HEK293 (cell line): ENCODE measurements at regions not wholly inside any gene's neighbourhood (a gene's known extent, or its start where the extent isn't known, plus 50 kb on each side); places are given as distances from the start of the nearest gene placed in this dataset.

Source experiments
- CTCF ChIA-PET: fragments of 350-600 bp; formaldehyde crosslinking; extraction: SDS; loops from one replicate; lab custom pipeline; 2021; ENCODE audit warnings: antibody characterized with exemption; lab: Yijun Ruan, JAX
- POLR2A ChIA-PET: fragments of 300-600 bp; formaldehyde crosslinking; extraction: SDS; loops from one replicate; lab custom pipeline; 2020; ENCODE audit warnings: antibody characterized with exemption, inconsistent platforms; lab: Yijun Ruan, JAX
- H3K27ac ChIP-seq: fragments of 200-500 bp; sonication (Bioruptor generic); 2 replicates; pipeline ENCODE4 v1.5.1; 2014; ENCODE audit warnings: low read depth, low read length, control low read depth, inconsistent platforms; ENCODE audit errors: extremely low read depth
- H3K36me3 ChIP-seq, 2 experiments: fragments of 200-500 bp in 1 of 2; sonication (Bioruptor generic) in 1 of 2; 1 replicate in 1 of 2; 2 replicates in 1 of 2; pipeline ENCODE4 v1.5.1; 2014 to 2017; ENCODE audit warnings: inconsistent platforms in 2 of 2, low read length in 2 of 2; ENCODE audit not compliant: control insufficient read depth in 2 of 2, insufficient read depth in 1 of 2
- H3K4me1 ChIP-seq: fragments of 200-500 bp; sonication (Bioruptor generic); 2 replicates; pipeline ENCODE4 v1.5.1; 2014; ENCODE audit warnings: mild to moderate bottlenecking, low read length, inconsistent platforms; ENCODE audit not compliant: control insufficient read depth, insufficient read depth
- H3K4me3 ChIP-seq: 2 replicates; pipeline ENCODE4 v1.5.1; 2011; ENCODE audit warnings: low read depth, mild to moderate bottlenecking, control low read depth, low read length, moderate library complexity
- H3K9me3 ChIP-seq: fragments of 200-500 bp; sonication (Bioruptor generic); 2 replicates; pipeline ENCODE4 v1.5.1; 2014; ENCODE audit warnings: low read depth, low read length, inconsistent platforms; ENCODE audit not compliant: control insufficient read depth, insufficient read depth
- BCL11A ChIP-seq: fragments of 450-650 bp; formaldehyde crosslinking; IDR thresholded peaks from 2 replicates; pipeline ENCODE4 v1.5.1; 2016; ENCODE audit warnings: low read depth, missing biosample characterization, missing genetic modification characterization
- GLI2 ChIP-seq: fragments of 450-650 bp; formaldehyde crosslinking; IDR thresholded peaks from 2 replicates; pipeline ENCODE4; 2017; ENCODE audit warnings: missing biosample characterization, missing genetic modification characterization, low read depth, borderline replicate concordance
- MEIS1 ChIP-seq: sonication (generic); formaldehyde crosslinking; IDR thresholded peaks from 2 replicates; pipeline ENCODE4 v1.8.1; 2022; ENCODE audit warnings: missing genetic modification reagents, mild to moderate bottlenecking, borderline replicate concordance
- ZBTB21 ChIP-seq: fragments of 450-650 bp; formaldehyde crosslinking; IDR thresholded peaks from 2 replicates; pipeline ENCODE4 v1.5.1; 2017; ENCODE audit warnings: missing biosample characterization, missing genetic modification characterization
- ZBTB48 ChIP-seq: fragments of 450-650 bp; formaldehyde crosslinking; IDR thresholded peaks from 2 replicates; pipeline ENCODE4 v1.5.1; 2016; ENCODE audit warnings: missing biosample characterization, missing genetic modification characterization
- ZIC2 ChIP-seq: fragments of 450-650 bp; formaldehyde crosslinking; IDR thresholded peaks from 2 replicates; pipeline ENCODE4 v1.5.1; 2016; ENCODE audit warnings: missing biosample characterization, missing genetic modification characterization
- ZNF157 ChIP-seq: fragments of 450-650 bp; formaldehyde crosslinking; IDR thresholded peaks from 2 replicates; pipeline ENCODE4 v1.5.1; 2016; ENCODE audit warnings: missing biosample characterization, missing genetic modification characterization
- ZNF16 ChIP-seq: fragments of 450-650 bp; formaldehyde crosslinking; IDR thresholded peaks from 2 replicates; pipeline ENCODE4 v1.5.1; 2016; ENCODE audit warnings: low read depth, missing biosample characterization, missing genetic modification characterization
- ZNF202 ChIP-seq: fragments of 450-650 bp; formaldehyde crosslinking; IDR thresholded peaks from 2 replicates; pipeline ENCODE4 v1.5.1; 2016; ENCODE audit warnings: missing biosample characterization, missing genetic modification characterization, borderline replicate concordance
- ZNF221 ChIP-seq: fragments of 450-650 bp; formaldehyde crosslinking; IDR thresholded peaks from 2 replicates; pipeline ENCODE4 v1.5.1; 2017; ENCODE audit warnings: missing biosample characterization, missing genetic modification characterization, borderline replicate concordance
- ZNF266 ChIP-seq: fragments of 450-650 bp; formaldehyde crosslinking; IDR thresholded peaks from 2 replicates; pipeline ENCODE4 v1.5.1; 2016; ENCODE audit warnings: missing biosample characterization, missing genetic modification characterization, low read depth
- ZNF324 ChIP-seq: fragments of 450-650 bp; formaldehyde crosslinking; IDR thresholded peaks from 2 replicates; pipeline ENCODE4 v1.5.1; 2016; ENCODE audit warnings: missing biosample characterization, missing genetic modification characterization
- ZNF335 ChIP-seq: fragments of 450-650 bp; formaldehyde crosslinking; conservative IDR thresholded peaks from 2 replicates; pipeline ENCODE4 v1.5.1; 2016; ENCODE audit warnings: missing biosample characterization, missing genetic modification characterization
- ZNF473 ChIP-seq: fragments of 450-650 bp; formaldehyde crosslinking; IDR thresholded peaks from 2 replicates; pipeline ENCODE4 v1.5.1; 2017; ENCODE audit warnings: missing biosample characterization, missing genetic modification characterization
- ZNF501 ChIP-seq: fragments of 450-650 bp; formaldehyde crosslinking; IDR thresholded peaks from 2 replicates; pipeline ENCODE4 v1.5.1; 2016; ENCODE audit warnings: missing biosample characterization, missing genetic modification characterization
- ZNF544 ChIP-seq: fragments of 450-650 bp; formaldehyde crosslinking; IDR thresholded peaks from 2 replicates; pipeline ENCODE4 v1.5.0; 2017; ENCODE audit warnings: missing biosample characterization, missing genetic modification characterization
- ZNF621 ChIP-seq: fragments of 450-650 bp; formaldehyde crosslinking; IDR thresholded peaks from 2 replicates; pipeline ENCODE4 v1.5.1; 2017; ENCODE audit warnings: missing biosample characterization, missing genetic modification characterization
- ZNF677 ChIP-seq: fragments of 450-650 bp; IDR thresholded peaks from 2 replicates; pipeline ENCODE4 v1.5.0; 2018; ENCODE audit warnings: missing biosample characterization, mild to moderate bottlenecking, missing genetic modification characterization, moderate library complexity
- ZNF747 ChIP-seq: fragments of 450-650 bp; formaldehyde crosslinking; IDR thresholded peaks from 2 replicates; pipeline ENCODE4 v1.5.1; 2016; ENCODE audit warnings: missing biosample characterization, missing genetic modification characterization
- ZNF776 ChIP-seq: fragments of 450-650 bp; formaldehyde crosslinking; IDR thresholded peaks from 2 replicates; pipeline ENCODE4 v1.5.0; 2017; ENCODE audit warnings: missing biosample characterization, missing genetic modification characterization, borderline replicate concordance
- ZNF837 ChIP-seq: fragments of 450-650 bp; formaldehyde crosslinking; IDR thresholded peaks from 2 replicates; pipeline ENCODE4 v1.5.1; 2016; ENCODE audit warnings: missing biosample characterization, missing genetic modification characterization
- TF ChIP-seq, protein P1 (sequence below): IDR thresholded peaks from 2 replicates; pipeline ENCODE4 v1.6.1; 2011; ENCODE audit warnings: mild to moderate bottlenecking, low read depth, low read length, borderline replicate concordance
- TF ChIP-seq, protein P2 (sequence below): fragments of 450-650 bp; formaldehyde crosslinking; IDR thresholded peaks from 2 replicates; pipeline ENCODE4 v1.5.1; 2016; ENCODE audit warnings: missing biosample characterization, missing genetic modification characterization
- TF ChIP-seq, protein P3 (sequence below): fragments of 450-650 bp; formaldehyde crosslinking; IDR thresholded peaks from 2 replicates; pipeline ENCODE4 v1.5.1; 2016; ENCODE audit warnings: missing biosample characterization, missing genetic modification characterization
- TF ChIP-seq, protein P4 (sequence below): fragments of 450-650 bp; formaldehyde crosslinking; IDR thresholded peaks from 2 replicates; pipeline ENCODE4 v1.5.1; 2016; ENCODE audit warnings: missing biosample characterization, missing genetic modification characterization

DNA sequence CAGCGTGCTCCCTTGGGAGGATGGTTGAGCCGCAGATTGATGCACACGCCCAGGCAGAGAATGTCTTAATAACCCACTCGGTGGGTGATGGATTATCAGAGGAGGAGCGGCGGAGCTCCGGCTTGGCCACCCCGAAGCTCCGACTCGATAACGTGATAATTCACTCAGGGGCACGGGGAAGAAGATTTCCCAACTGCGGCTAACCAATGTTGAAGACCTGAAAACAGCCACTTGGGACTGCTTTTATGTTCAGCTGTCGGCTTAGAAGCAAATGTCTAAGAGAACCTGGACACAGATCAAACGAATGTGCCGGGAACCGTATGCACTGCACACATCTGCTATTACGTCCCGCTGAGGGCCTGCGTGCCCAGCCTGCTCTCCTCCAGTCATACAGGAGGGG is 206.8 kb upstream of the CADM1 start:
- Histone ChIP-seq H3K36me3 (no peaks in the 10 kb centered on the region), H3K9me3 (no peaks in the 10 kb centered on the region), H3K4me1 (no peaks in the 10 kb centered on the region), H3K4me3 (no peak overlapping the region), H3K27ac (no peak overlapping the region)
- ChIA-PET POLR2A (interaction anchor here (0.7 kb wide), 1 partner anchor 1563 kb away, joined by 3 read pairs; no protein-coding TSS in a partner anchor), CTCF (no interaction called here)
- TF ChIP-seq ZNF501 (tag by site-specific recombination) (no peak), MEIS1 (no peak), ZBTB48 (tag by site-specific recombination) (no peak), ZNF544 (tag by site-specific recombination) (no peak), ZNF837 (no peak), ZNF776 (tag by site-specific recombination) (no peak), ZNF221 (tag by site-specific recombination) (no peak), ZNF473 (tag by site-specific recombination) (no peak), ZNF16 (tag by site-specific recombination) (no peak), ZNF266 (tag by site-specific recombination) (no peak), ZIC2 (tag by site-specific recombination) (no peak), ZNF621 (no peak)
- TF ChIP-seq, protein P1, sequence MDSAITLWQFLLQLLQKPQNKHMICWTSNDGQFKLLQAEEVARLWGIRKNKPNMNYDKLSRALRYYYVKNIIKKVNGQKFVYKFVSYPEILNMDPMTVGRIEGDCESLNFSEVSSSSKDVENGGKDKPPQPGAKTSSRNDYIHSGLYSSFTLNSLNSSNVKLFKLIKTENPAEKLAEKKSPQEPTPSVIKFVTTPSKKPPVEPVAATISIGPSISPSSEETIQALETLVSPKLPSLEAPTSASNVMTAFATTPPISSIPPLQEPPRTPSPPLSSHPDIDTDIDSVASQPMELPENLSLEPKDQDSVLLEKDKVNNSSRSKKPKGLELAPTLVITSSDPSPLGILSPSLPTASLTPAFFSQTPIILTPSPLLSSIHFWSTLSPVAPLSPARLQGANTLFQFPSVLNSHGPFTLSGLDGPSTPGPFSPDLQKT, result no peak
- TF ChIP-seq, all 188 proteins: peak for 0

DNA sequence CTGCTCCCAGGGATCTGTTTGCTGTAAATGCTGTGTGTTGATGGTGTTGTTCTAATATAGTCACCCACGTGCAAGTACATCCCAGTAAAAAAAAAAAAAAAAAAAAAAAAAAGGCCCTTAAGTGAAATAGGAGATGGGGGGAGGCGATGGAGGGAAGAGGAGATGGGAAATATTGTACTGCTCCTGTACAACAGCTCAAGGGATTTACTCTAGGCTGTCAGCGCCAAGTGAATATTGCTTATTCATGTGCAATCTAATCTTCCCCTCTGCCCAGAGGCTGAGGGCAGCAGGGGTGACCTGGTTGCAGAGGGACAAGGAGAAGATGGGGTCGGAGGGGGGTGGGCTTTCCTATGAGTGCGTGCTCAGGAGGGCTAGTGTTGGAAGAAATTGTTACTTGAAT is 206.2 kb upstream of the CADM1 start:
- TF ChIP-seq, protein P2, sequence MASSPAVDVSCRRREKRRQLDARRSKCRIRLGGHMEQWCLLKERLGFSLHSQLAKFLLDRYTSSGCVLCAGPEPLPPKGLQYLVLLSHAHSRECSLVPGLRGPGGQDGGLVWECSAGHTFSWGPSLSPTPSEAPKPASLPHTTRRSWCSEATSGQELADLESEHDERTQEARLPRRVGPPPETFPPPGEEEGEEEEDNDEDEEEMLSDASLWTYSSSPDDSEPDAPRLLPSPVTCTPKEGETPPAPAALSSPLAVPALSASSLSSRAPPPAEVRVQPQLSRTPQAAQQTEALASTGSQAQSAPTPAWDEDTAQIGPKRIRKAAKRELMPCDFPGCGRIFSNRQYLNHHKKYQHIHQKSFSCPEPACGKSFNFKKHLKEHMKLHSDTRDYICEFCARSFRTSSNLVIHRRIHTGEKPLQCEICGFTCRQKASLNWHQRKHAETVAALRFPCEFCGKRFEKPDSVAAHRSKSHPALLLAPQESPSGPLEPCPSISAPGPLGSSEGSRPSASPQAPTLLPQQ (tag by site-specific recombination), result no peak
- TF ChIP-seq ZNF221 (tag by site-specific recombination), result no peak
- TF ChIP-seq ZNF324 (tag by site-specific recombination), result no peak
- TF ChIP-seq BCL11A (tag by site-specific recombination), result no peak
- TF ChIP-seq ZNF202 (tag by site-specific recombination), result no peak
- H3K36me3 ChIP-seq, result no peaks in the 10 kb centered on the region
- H3K9me3 ChIP-seq, result no peaks in the 10 kb centered on the region
- H3K4me3 ChIP-seq, result no peak overlapping the region
- ChIA-PET CTCF (no interaction called here), POLR2A (interaction anchor here (0.7 kb wide), 1 partner anchor 1564 kb away, joined by 3 read pairs; no protein-coding TSS in a partner anchor)
- H3K4me1 ChIP-seq, result no peaks in the 10 kb centered on the region
- H3K27ac ChIP-seq, result no peak overlapping the region

DNA sequence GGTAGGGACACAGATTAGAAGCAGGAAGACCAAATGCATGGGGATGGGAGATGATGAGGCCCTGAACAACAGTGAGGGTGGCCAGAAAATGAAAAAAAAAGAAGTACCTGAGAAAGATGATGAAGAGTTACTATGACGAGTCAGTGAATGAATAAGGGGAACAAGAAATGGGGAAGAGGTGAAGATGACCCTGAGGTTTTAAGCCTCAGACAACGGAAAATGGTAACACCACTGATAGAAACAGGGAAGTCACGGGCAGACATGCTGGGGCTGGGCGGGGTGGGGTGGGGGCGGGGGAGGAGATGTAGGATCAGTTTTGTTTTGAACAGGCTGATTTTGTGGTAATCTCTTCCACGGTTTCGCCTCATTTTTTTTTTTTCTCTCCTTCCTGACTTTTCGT is 205.1 kb upstream of the CADM1 start:
- CTCF ChIA-PET, result no interaction called here
- Histone ChIP-seq H3K4me1 (no peaks in the 10 kb centered on the region), H3K36me3 (no peaks in the 10 kb centered on the region), H3K9me3 (no peaks in the 10 kb centered on the region), H3K4me3 (no peak overlapping the region), H3K27ac (no peak overlapping the region)
- POLR2A ChIA-PET, result no interaction called here
- TF ChIP-seq MEIS1, result no peak
- no peak for TF ChIP-seq ZNF157 (tag by site-specific recombination)
- TF ChIP-seq, protein P3, sequence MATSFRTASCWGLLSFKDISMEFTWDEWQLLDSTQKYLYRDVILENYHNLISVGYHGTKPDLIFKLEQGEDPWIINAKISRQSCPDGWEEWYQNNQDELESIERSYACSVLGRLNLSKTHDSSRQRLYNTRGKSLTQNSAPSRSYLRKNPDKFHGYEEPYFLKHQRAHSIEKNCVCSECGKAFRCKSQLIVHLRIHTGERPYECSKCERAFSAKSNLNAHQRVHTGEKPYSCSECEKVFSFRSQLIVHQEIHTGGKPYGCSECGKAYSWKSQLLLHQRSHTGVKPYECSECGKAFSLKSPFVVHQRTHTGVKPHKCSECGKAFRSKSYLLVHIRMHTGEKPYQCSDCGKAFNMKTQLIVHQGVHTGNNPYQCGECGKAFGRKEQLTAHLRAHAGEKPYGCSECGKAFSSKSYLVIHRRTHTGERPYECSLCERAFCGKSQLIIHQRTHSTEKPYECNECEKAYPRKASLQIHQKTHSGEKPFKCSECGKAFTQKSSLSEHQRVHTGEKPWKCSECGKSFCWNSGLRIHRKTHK (tag by site-specific recombination), result no peak
- TF ChIP-seq, protein P4, sequence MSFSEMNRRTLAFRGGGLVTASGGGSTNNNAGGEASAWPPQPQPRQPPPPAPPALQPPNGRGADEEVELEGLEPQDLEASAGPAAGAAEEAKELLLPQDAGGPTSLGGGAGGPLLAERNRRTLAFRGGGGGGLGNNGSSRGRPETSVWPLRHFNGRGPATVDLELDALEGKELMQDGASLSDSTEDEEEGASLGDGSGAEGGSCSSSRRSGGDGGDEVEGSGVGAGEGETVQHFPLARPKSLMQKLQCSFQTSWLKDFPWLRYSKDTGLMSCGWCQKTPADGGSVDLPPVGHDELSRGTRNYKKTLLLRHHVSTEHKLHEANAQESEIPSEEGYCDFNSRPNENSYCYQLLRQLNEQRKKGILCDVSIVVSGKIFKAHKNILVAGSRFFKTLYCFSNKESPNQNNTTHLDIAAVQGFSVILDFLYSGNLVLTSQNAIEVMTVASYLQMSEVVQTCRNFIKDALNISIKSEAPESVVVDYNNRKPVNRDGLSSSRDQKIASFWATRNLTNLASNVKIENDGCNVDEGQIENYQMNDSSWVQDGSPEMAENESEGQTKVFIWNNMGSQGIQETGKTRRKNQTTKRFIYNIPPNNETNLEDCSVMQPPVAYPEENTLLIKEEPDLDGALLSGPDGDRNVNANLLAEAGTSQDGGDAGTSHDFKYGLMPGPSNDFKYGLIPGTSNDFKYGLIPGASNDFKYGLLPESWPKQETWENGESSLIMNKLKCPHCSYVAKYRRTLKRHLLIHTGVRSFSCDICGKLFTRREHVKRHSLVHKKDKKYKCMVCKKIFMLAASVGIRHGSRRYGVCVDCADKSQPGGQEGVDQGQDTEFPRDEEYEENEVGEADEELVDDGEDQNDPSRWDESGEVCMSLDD (tag by site-specific recombination), result no peak
- TF ChIP-seq ZBTB21 (tag by site-specific recombination), result no peak
- TF ChIP-seq ZNF335 (tag by site-specific recombination), result no peak
- no peak for TF ChIP-seq ZNF677 (tag by site-specific recombination)
- no peak for TF ChIP-seq ZNF747 (tag by site-specific recombination)
- TF ChIP-seq ZNF621, result no peak
- TF ChIP-seq GLI2 (tag by site-specific recombination), result no peak
